ENCODE measurements at regions not wholly inside any gene's neighbourhood (a gene's known extent, or its start where the extent isn't known, plus 50 kb on each side); places are given as distances from the start of the nearest gene placed in this dataset. TPM values are rescaled to one million over a fixed set of nuclear protein-coding genes. Genes with fewer than 3 reads are reported as not detected.

- H3K4me3 ChIP-seq (ENCODE audit: low read depth, low read length), result no peak overlapping the region
- no peak for TF ChIP-seq CTCF (IDR thresholded peaks at IDR 0.05; ENCODE audit: insufficient read depth, low read depth, low read length)
- no peak for DNase-seq (ENCODE audit: low read depth)
Observed at GRCh38 chr11:109364851-109365250, 57.1 kb upstream of the C11orf87 start.

GRCh38 chr11:109371444-109372176, 50.4 kb upstream of the C11orf87 start:
- no peak for TF ChIP-seq CTCF (IDR thresholded peaks at IDR 0.05; ENCODE audit: insufficient read depth, low read depth, low read length)
- H3K4me3 ChIP-seq (ENCODE audit: low read depth, low read length), result no peak overlapping the region
- DNase-seq (ENCODE audit: low read depth), result no peak

Small RNAs in the stretch of these regions (small RNA-seq; reads per million reads assigned to genes)
- gene RF00157 (not detected), gene RNA5SP349 (not detected), gene RNU6-654P (not detected)
